Endothelial cell of umbilical vein (primary cell): ENCODE measurements at regions not wholly inside any gene's neighbourhood (a gene's known extent, or its start where the extent isn't known, plus 50 kb on each side); places are given as distances from the start of the nearest gene placed in this dataset.

Source experiments
- BruUV-seq: library from RNA; stranded (reverse); fragments of 400-500 nt; replicated peaks from 2 replicates; lab custom pipeline; 2021; lab: Mats Ljungman, UMichigan
- CTCF ChIA-PET: fragments of 300-600, 350-600 bp; sonication (Branson Sonifier 250); formaldehyde crosslinking; loops from one replicate; lab custom pipeline; 2021; ENCODE audit warnings: antibody characterized with exemption, inconsistent platforms; lab: Charles Lee
- POLR2A ChIA-PET: fragments of 300-600, 350-600 bp; sonication (Branson Sonifier 250); formaldehyde crosslinking; loops from one replicate; lab custom pipeline; 2021; ENCODE audit warnings: antibody characterized with exemption, inconsistent platforms; lab: Charles Lee
- DNase-seq: peaks from one replicate; pipeline ENCODE4 v3.0.0-alpha.2; 2011; ENCODE audit warnings: low read depth, low spot score
- FAIRE-seq: peaks from 2 replicates; lab custom pipeline; 2011; peaks lifted over from hg19 to GRCh38; lab: Jason Lieb, UNC
- H2AFZ ChIP-seq: 2 replicates; pipeline ENCODE4 v1.6.0; 2012; ENCODE audit warnings: low read depth, low read length, control low read depth, inconsistent platforms
- H3K27ac ChIP-seq: 2 replicates; pipeline ENCODE4 v1.5.1; 2011; ENCODE audit warnings: low read depth, mild to moderate bottlenecking, control low read depth, low read length, moderate library complexity; ENCODE audit not compliant: insufficient read depth
- H3K27me3 ChIP-seq, 2 experiments: 2 replicates each; pipeline versions ENCODE4 v1.6.0 to v1.6.1; 2011; ENCODE audit warnings: low read length in 2 of 2, mixed read lengths in 1 of 2; ENCODE audit not compliant: control insufficient read depth in 2 of 2, insufficient read depth in 2 of 2
- H3K36me3 ChIP-seq, 2 experiments: 2 replicates in 1 of 2; 3 replicates in 1 of 2; pipeline ENCODE4 v1.5.1; 2011; ENCODE audit warnings: low read length in 2 of 2, mild to moderate bottlenecking in 1 of 2, moderate library complexity in 1 of 2; ENCODE audit not compliant: control insufficient read depth in 2 of 2, insufficient read depth in 2 of 2; ENCODE audit errors: extremely low read depth in 1 of 2
- H3K4me1 ChIP-seq: 3 replicates; pipeline ENCODE4 v1.5.1; 2011; ENCODE audit warnings: mild to moderate bottlenecking, low read length; ENCODE audit not compliant: control insufficient read depth, insufficient read depth; ENCODE audit errors: extremely low read depth
- H3K4me2 ChIP-seq: 2 replicates; pipeline ENCODE4 v1.6.1; 2011; ENCODE audit warnings: low read length, control low read depth, mixed read lengths; ENCODE audit not compliant: insufficient read depth
- H3K4me3 ChIP-seq, 3 experiments: fragments of 200-600 bp in 1 of 3; sonication (generic), shearing (Covaris generic) in 1 of 3; replicated peaks in 1 of 3; 2 replicates each; pipeline ENCODE4 v1.5.1; 2011 to 2016; ENCODE audit warnings: control low read depth in 3 of 3, low read length in 3 of 3, mild to moderate bottlenecking in 2 of 3, inconsistent platforms in 1 of 3, low read depth in 1 of 3, moderate library complexity in 1 of 3; ENCODE audit not compliant: insufficient read depth in 1 of 3
- H3K79me2 ChIP-seq: 2 replicates; pipeline ENCODE4 v1.6.0; 2012; ENCODE audit warnings: low read length, inconsistent platforms; ENCODE audit not compliant: control insufficient read depth, insufficient read depth
- H3K9ac ChIP-seq: replicated peaks from 2 replicates; pipeline ENCODE3; 2011; ENCODE audit warnings: low read length, control low read depth; ENCODE audit not compliant: insufficient read depth; ENCODE audit errors: extremely low read depth
- H3K9me1 ChIP-seq: replicated peaks from 3 replicates; pipeline ENCODE4 v1.6.0; 2011; ENCODE audit warnings: mild to moderate bottlenecking, low read length; ENCODE audit not compliant: control insufficient read depth, insufficient read depth; ENCODE audit errors: extremely low read depth
- H3K9me3 ChIP-seq: replicated peaks from 2 replicates; pipeline ENCODE4 v1.5.1; 2012; ENCODE audit warnings: low read length, inconsistent platforms; ENCODE audit not compliant: control insufficient read depth, insufficient read depth
- H4K20me1 ChIP-seq: replicated peaks from 2 replicates; pipeline ENCODE3; 2011; ENCODE audit warnings: mild to moderate bottlenecking, low read length; ENCODE audit not compliant: control insufficient read depth, insufficient read depth; ENCODE audit errors: extremely low read depth
- EZH2 ChIP-seq: IDR thresholded peaks from 2 replicates; pipeline ENCODE4 v1.6.1; 2012; ENCODE audit warnings: borderline replicate concordance, low read depth, mild to moderate bottlenecking, moderate library complexity, low read length, inconsistent platforms; ENCODE audit not compliant: severe bottlenecking
- FOS ChIP-seq: IDR thresholded peaks from 2 replicates; pipeline ENCODE4 v1.6.1; 2011; ENCODE audit warnings: mild to moderate bottlenecking, low read length, moderate library complexity, borderline replicate concordance; ENCODE audit not compliant: insufficient read depth
- GATA2 ChIP-seq: IDR thresholded peaks from 2 replicates; pipeline ENCODE4 v1.7.0; 2011; ENCODE audit warnings: low read depth, mild to moderate bottlenecking, moderate library complexity, mixed read lengths, low read length; ENCODE audit not compliant: insufficient read length, insufficient read depth
- JUN ChIP-seq: IDR thresholded peaks from 2 replicates; pipeline ENCODE4 v1.6.1; 2011; ENCODE audit warnings: borderline replicate concordance, low read depth; ENCODE audit not compliant: insufficient read length, insufficient read depth
- MYC ChIP-seq: IDR thresholded peaks from one replicate; pipeline ENCODE4 v1.6.1; 2011; ENCODE audit warnings: mild to moderate bottlenecking, low read depth, low read length
- POLR2A ChIP-seq: IDR thresholded peaks from 2 replicates; pipeline ENCODE4 v1.6.1; 2012; ENCODE audit warnings: low read depth, mild to moderate bottlenecking, control low read depth, low read length
- POLR2AphosphoS5 ChIP-seq: IDR thresholded peaks from 2 replicates; pipeline ENCODE4 v1.6.1; 2012; ENCODE audit warnings: low read depth, mild to moderate bottlenecking, control low read depth, low read length, moderate library complexity; ENCODE audit not compliant: insufficient read depth
- dilution Hi-C: fragments of 300-500 bp; cut with MboI; formaldehyde crosslinking; loops from one replicate; pipeline ENCODE4 v1.15.0; 2019; ENCODE audit warnings: low sequenced_read_pairs; ENCODE audit not compliant: extremely low pct_ligation_motif_present
- intact Hi-C: fragments of 100-400 bp; cut with micrococcal nuclease; formaldehyde crosslinking; loops from one replicate; pipeline ENCODE4 v1.10.0; 2022
- TF ChIP-seq, protein P1 (sequence below), 2 donors: IDR thresholded peaks; 1 replicate in 1 of 2; 2 replicates in 1 of 2; pipeline ENCODE4 v1.5.1; 2011; ENCODE audit warnings: low read length in 2 of 2, mild to moderate bottlenecking in 2 of 2, moderate library complexity in 2 of 2, control low read depth in 1 of 2, inconsistent platforms in 1 of 2, low read depth in 1 of 2; ENCODE audit not compliant: insufficient read depth in 1 of 2; ENCODE audit errors: extremely low read depth in 1 of 2
- TF ChIP-seq, protein P2 (sequence below): IDR thresholded peaks from 2 replicates; pipeline ENCODE4 v1.6.1; 2011; ENCODE audit not compliant: insufficient read depth, insufficient read length

DNA sequence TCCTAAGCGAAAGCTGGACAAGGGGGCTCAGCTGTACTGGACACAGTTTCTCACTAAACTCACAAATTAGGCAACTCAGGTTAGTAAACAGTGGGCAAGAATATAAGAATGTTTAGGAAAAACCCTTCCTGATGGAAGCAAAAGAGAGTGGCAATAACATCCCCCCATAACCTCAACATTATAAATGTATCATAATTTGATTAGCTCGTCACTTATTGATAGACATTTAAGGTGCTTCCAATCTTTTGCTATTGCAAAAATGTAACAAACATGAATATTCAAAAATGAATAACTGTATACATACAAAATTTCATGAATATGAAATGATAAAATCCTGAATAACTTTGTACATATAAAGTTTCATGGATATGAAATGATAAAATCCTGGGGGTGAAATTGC, 415.7 kb downstream of the EPM2A start:
- no peak overlapping the region for H2AFZ ChIP-seq
- BruUV-seq, result no TSS peak
- ChIA-PET CTCF (interaction anchor here (0.8 kb wide), 1 partner anchor 15 kb away, joined by 3 read pairs; no protein-coding TSS in a partner anchor), POLR2A (no interaction called here)
- H3K4me2 ChIP-seq, result no peak overlapping the region
- dilution Hi-C loops, result no loop called here
- H3K9ac ChIP-seq, result no peak overlapping the region
- no peaks in the 10 kb centered on the region for H3K4me1 ChIP-seq
- H3K79me2 ChIP-seq, result no peaks in the 10 kb centered on the region
- no peak overlapping the region for H3K4me3 ChIP-seq
- intact Hi-C loops, result no loop called here
- no peaks in the 10 kb centered on the region for H4K20me1 ChIP-seq
- FAIRE-seq, result no peak
- no peaks in the 10 kb centered on the region for H3K36me3 ChIP-seq
- DNase-seq, result no peak
- no peaks in the 10 kb centered on the region for H3K9me3 ChIP-seq
- no peaks in the 10 kb centered on the region for H3K27me3 ChIP-seq
- no peak overlapping the region for H3K27ac ChIP-seq
- TF ChIP-seq MYC, result no peak
- TF ChIP-seq, protein P1, sequence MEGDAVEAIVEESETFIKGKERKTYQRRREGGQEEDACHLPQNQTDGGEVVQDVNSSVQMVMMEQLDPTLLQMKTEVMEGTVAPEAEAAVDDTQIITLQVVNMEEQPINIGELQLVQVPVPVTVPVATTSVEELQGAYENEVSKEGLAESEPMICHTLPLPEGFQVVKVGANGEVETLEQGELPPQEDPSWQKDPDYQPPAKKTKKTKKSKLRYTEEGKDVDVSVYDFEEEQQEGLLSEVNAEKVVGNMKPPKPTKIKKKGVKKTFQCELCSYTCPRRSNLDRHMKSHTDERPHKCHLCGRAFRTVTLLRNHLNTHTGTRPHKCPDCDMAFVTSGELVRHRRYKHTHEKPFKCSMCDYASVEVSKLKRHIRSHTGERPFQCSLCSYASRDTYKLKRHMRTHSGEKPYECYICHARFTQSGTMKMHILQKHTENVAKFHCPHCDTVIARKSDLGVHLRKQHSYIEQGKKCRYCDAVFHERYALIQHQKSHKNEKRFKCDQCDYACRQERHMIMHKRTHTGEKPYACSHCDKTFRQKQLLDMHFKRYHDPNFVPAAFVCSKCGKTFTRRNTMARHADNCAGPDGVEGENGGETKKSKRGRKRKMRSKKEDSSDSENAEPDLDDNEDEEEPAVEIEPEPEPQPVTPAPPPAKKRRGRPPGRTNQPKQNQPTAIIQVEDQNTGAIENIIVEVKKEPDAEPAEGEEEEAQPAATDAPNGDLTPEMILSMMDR (IDR thresholded peaks at IDR 0.05; ENCODE audit: extremely low read depth in 1 of 2, insufficient read depth in 1 of 2, low read depth in 1 of 2, low read length in 2 of 2), result no peak
- no peak for TF ChIP-seq JUN
- TF ChIP-seq EZH2, result no peak
- TF ChIP-seq GATA2, result no peak
- TF ChIP-seq, protein P2, sequence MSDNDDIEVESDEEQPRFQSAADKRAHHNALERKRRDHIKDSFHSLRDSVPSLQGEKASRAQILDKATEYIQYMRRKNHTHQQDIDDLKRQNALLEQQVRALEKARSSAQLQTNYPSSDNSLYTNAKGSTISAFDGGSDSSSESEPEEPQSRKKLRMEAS, result no peak
- no peak for TF ChIP-seq POLR2A
- TF ChIP-seq FOS, result no peak
- no peak for TF ChIP-seq POLR2AphosphoS5
- no peaks in the 10 kb centered on the region for H3K9me1 ChIP-seq
